GM12878 (cell line): ENCODE measurements at regions not wholly inside any gene's neighbourhood (a gene's known extent, or its start where the extent isn't known, plus 50 kb on each side); places are given as distances from the start of the nearest gene placed in this dataset.

Experiments
- BCL3 ChIP-seq: IDR thresholded peaks from 2 replicates; pipeline ENCODE4 v1.6.1; 2011; ENCODE audit warnings: borderline replicate concordance, low read depth, mild to moderate bottlenecking, moderate library complexity, low read length; ENCODE audit not compliant: insufficient read depth, poor library complexity, severe bottlenecking
- CTCF ChIP-seq, 3 experiments: IDR thresholded peaks in 2 of 3; conservative IDR thresholded peaks in 1 of 3; 2 replicates each; pipeline ENCODE4 v1.5.1; 2011; ENCODE audit warnings: low read depth in 3 of 3, low read length in 3 of 3, mild to moderate bottlenecking in 3 of 3, control low read depth in 2 of 3, moderate library complexity in 2 of 3, inconsistent platforms in 1 of 3, mixed read lengths in 1 of 3; ENCODE audit not compliant: control insufficient read depth in 2 of 3, insufficient read depth in 1 of 3; ENCODE audit errors: extremely low read depth in 1 of 3
- EZH2 ChIP-seq: IDR thresholded peaks from 2 replicates; pipeline ENCODE4 v1.6.1; 2012; ENCODE audit warnings: low read depth, mild to moderate bottlenecking, control low read depth, inconsistent platforms, low read length, borderline replicate concordance; ENCODE audit not compliant: control insufficient read depth
- GABPA ChIP-seq: IDR thresholded peaks from 2 replicates; pipeline ENCODE4 v1.6.1; 2014; ENCODE audit warnings: antibody characterized with exemption, low read depth, mild to moderate bottlenecking, inconsistent platforms
- MTA3 ChIP-seq: IDR thresholded peaks from 2 replicates; pipeline ENCODE4 v1.6.1; 2012; ENCODE audit warnings: low read length, inconsistent platforms, borderline replicate concordance
- MXI1 ChIP-seq: fragments of 150-350 bp; IDR thresholded peaks from 2 replicates; pipeline ENCODE4 v1.6.1; 2011; ENCODE audit warnings: low read depth, mild to moderate bottlenecking, inconsistent platforms, low read length, improper control_type of control experiment
- NR2C2 ChIP-seq: IDR thresholded peaks from 2 replicates; pipeline ENCODE4 v1.6.1; 2011; ENCODE audit warnings: borderline replicate concordance, low read depth; ENCODE audit not compliant: control insufficient read depth, insufficient read length
- POLR2AphosphoS2 ChIP-seq: IDR thresholded peaks from 2 replicates; pipeline ENCODE4 v1.6.1; 2011; ENCODE audit warnings: low read depth, mild to moderate bottlenecking, low read length, improper control_type of control experiment, moderate library complexity
- SMAD1 ChIP-seq: fragments of 450-650 bp; IDR thresholded peaks from 2 replicates; pipeline ENCODE4 v1.6.1; 2018; ENCODE audit warnings: mild to moderate bottlenecking, low read depth; ENCODE audit not compliant: partially characterized antibody

- TF ChIP-seq SMAD1 (no peak), POLR2AphosphoS2 (no peak), EZH2 (no peak), BCL3 (no peak), NR2C2 (no peak), CTCF (IDR thresholded peaks at IDR 0.05 in 2 of 3, conservative IDR thresholded peaks at IDR 0.05 in 1 of 3; ENCODE audit: control insufficient read depth in 2 of 3, extremely low read depth in 1 of 3, insufficient read depth in 1 of 3, low read depth in 3 of 3, low read length in 3 of 3) (no peak), MXI1 (no peak), MTA3 (no peak), GABPA (no peak)
These were observed 102.2 kb upstream of the CCDC150 start for GRCh38 chr2:196537311-196537710.
